PC-3 (cell line): ENCODE measurements at regions not wholly inside any gene's neighbourhood (a gene's known extent, or its start where the extent isn't known, plus 50 kb on each side); places are given as distances from the start of the nearest gene placed in this dataset.

Experiments
- ATAC-seq: fragments of 200-7000 bp; cut with Tn5 transposase; 2 replicates; pipeline ENCODE4 v1.9.1; 2020; ENCODE audit warnings: mild to moderate bottlenecking, moderate library complexity
- BruUV-seq: library from RNA; stranded (reverse); fragments of 400-500 nt; replicated peaks from 2 replicates; lab custom pipeline; 2021; lab: Mats Ljungman, UMichigan
- CTCF ChIA-PET: fragments of 300-600 bp; sonication (Branson Sonifier 250); formaldehyde crosslinking; loops from one replicate; lab custom pipeline; 2022; ENCODE audit warnings: antibody characterized with exemption; lab: Charles Lee
- POLR2A ChIA-PET: fragments of 300-600 bp; sonication (Branson Sonifier 250); formaldehyde crosslinking; loops from one replicate; lab custom pipeline; 2022; ENCODE audit warnings: antibody characterized with exemption; ENCODE audit not compliant: unreplicated experiment; lab: Charles Lee
- DNase-seq: peaks from one replicate; pipeline ENCODE4 v3.0.0-alpha.2; 2015
- H2AFZ ChIP-seq: fragments of 300-600 bp; sonication (generic); 2 replicates; pipeline ENCODE4 v1.6.0; 2016; ENCODE audit warnings: antibody characterized with exemption, low read length
- H3F3A ChIP-seq: fragments of 300-600 bp; sonication (generic); one replicate; pipeline ENCODE4 v1.6.0; 2017; ENCODE audit warnings: antibody characterized with exemption, low read length, control low read depth, mild to moderate bottlenecking; ENCODE audit not compliant: unreplicated experiment
- H3K27ac ChIP-seq: fragments of 300-600 bp; sonication (generic); 2 replicates; pipeline ENCODE4 v1.5.1; 2016; ENCODE audit warnings: mild to moderate bottlenecking, low read length
- H3K27me3 ChIP-seq: fragments of 300-600 bp; sonication (generic); 2 replicates; pipeline ENCODE4 v1.6.1; 2016; ENCODE audit warnings: low read length, mixed read lengths
- H3K36me3 ChIP-seq: fragments of 300-600 bp; sonication (generic); 2 replicates; pipeline ENCODE4 v1.6.1; 2016; ENCODE audit warnings: low read depth, mixed run types, low read length, mixed read lengths
- H3K4me1 ChIP-seq: fragments of 300-600 bp; sonication (generic); 2 replicates; pipeline ENCODE4 v1.5.1; 2016; ENCODE audit warnings: low read length; ENCODE audit not compliant: insufficient read depth
- H3K4me2 ChIP-seq: fragments of 300-600 bp; sonication (generic); 2 replicates; pipeline ENCODE4 v1.6.0; 2016; ENCODE audit warnings: low read length
- H3K4me3 ChIP-seq: fragments of 300-600 bp; sonication (generic); 2 replicates; pipeline ENCODE4 v1.5.1; 2016; ENCODE audit warnings: mild to moderate bottlenecking, low read length, mixed read lengths
- H3K79me2 ChIP-seq: fragments of 300-600 bp; sonication (generic); 2 replicates; pipeline ENCODE4 v1.6.1; 2017; ENCODE audit warnings: low read length, mixed read lengths
- H3K9ac ChIP-seq: fragments of 300-600 bp; sonication (generic); 2 replicates; pipeline ENCODE4 v1.6.0; 2016; ENCODE audit warnings: mild to moderate bottlenecking, low read length
- H3K9me2 ChIP-seq: fragments of 300-600 bp; sonication (generic); replicated peaks from 2 replicates; pipeline ENCODE4 v1.6.1; 2016; ENCODE audit warnings: mixed run types, low read length, mixed read lengths
- H3K9me3 ChIP-seq: fragments of 300-600 bp; sonication (generic); 2 replicates; pipeline ENCODE4 v1.6.1; 2016; ENCODE audit warnings: low read length, mixed read lengths
- H4K20me1 ChIP-seq: fragments of 300-600 bp; sonication (generic); 2 replicates; pipeline ENCODE4 v1.6.1; 2016; ENCODE audit warnings: low read length, mixed read lengths
- EZH2 ChIP-seq: fragments of 300-600 bp; sonication (generic); IDR thresholded peaks from one replicate; pipeline ENCODE4 v1.6.1; 2017; ENCODE audit warnings: antibody characterized with exemption, mild to moderate bottlenecking, low read length; ENCODE audit not compliant: unreplicated experiment
- EZH2phosphoT487 ChIP-seq: fragments of 300-600 bp; sonication (generic); IDR thresholded peaks from 2 replicates; pipeline ENCODE4 v1.6.1; 2018; ENCODE audit warnings: mild to moderate bottlenecking, antibody characterized with exemption, low read length, borderline replicate concordance
- intact Hi-C: fragments of 100-400 bp; cut with micrococcal nuclease; formaldehyde crosslinking; loops from 2 replicates; pipeline ENCODE4 v1.9.0; 2023
- TF ChIP-seq, protein P1 (sequence below): fragments of 300-600 bp; sonication (generic); conservative IDR thresholded peaks from 2 replicates; pipeline ENCODE4 v1.5.1; 2017; ENCODE audit warnings: antibody characterized with exemption, low read depth, mild to moderate bottlenecking, low read length

DNA sequence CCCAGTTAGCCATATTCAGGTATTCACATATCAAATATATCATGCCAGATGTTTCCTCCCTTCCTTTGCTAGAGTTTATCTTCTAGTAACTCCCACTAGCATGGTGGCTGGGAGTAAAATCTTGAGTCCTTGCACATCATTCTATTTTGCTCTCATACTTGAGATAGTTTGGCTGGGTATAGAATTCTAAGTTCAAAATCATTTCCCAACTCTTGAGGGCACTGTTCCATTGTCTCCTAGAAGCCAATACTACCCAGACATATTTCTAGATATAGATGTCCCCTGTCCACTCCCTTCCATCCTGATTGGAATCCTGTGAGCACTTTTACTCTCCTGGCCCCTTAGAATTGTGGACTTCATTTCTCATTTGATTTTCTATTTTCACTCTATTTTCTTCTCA, 104.7 kb downstream of the ZFP64 start:
- BruUV-seq: no TSS peak

DNA sequence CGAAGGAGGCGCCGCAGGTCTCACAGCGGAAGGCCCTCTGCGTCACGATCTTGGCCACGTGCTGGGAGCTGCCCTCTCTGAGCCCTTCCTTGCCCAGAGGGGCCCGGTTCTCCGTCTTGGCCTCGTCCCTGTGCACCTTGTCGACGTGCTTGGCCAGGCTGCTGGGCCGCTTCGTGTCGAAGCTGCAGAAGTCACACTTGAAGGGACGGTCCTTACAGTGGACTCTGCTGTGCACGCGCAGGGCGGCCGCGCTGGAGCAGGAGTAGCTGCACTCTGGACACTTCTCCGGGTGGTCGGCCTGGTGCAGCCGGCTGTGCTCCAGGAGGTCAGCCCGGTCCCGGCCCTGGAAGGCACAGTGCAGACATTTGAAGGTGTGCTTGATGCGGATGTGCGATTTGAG, 106.9 kb downstream of the ZFP64 start:
- H2AFZ ChIP-seq: no peak overlapping the region
- no TSS peak for BruUV-seq
- no peak overlapping the region for H3K4me2 ChIP-seq
- H3K9ac ChIP-seq: no peak overlapping the region
- no peaks in the 10 kb centered on the region for H3F3A ChIP-seq
- ChIA-PET CTCF (interaction anchor here (0.6 kb wide), 1 partner anchor 69 kb away, joined by 3 read pairs; no protein-coding TSS in a partner anchor), POLR2A (no interaction called here)
- no peaks in the 10 kb centered on the region for H3K27me3 ChIP-seq
- H3K79me2 ChIP-seq: no peaks in the 10 kb centered on the region
- DNase-seq (no peak), ATAC-seq (no peak)
- TF ChIP-seq, protein P1, sequence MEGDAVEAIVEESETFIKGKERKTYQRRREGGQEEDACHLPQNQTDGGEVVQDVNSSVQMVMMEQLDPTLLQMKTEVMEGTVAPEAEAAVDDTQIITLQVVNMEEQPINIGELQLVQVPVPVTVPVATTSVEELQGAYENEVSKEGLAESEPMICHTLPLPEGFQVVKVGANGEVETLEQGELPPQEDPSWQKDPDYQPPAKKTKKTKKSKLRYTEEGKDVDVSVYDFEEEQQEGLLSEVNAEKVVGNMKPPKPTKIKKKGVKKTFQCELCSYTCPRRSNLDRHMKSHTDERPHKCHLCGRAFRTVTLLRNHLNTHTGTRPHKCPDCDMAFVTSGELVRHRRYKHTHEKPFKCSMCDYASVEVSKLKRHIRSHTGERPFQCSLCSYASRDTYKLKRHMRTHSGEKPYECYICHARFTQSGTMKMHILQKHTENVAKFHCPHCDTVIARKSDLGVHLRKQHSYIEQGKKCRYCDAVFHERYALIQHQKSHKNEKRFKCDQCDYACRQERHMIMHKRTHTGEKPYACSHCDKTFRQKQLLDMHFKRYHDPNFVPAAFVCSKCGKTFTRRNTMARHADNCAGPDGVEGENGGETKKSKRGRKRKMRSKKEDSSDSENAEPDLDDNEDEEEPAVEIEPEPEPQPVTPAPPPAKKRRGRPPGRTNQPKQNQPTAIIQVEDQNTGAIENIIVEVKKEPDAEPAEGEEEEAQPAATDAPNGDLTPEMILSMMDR: no peak
- TF ChIP-seq EZH2phosphoT487: no peak
- no peak for TF ChIP-seq EZH2
- peaks cover 17% of the 10 kb centered on the region for H3K9me3 ChIP-seq
- intact Hi-C loops: no loop called here
- peaks cover 21% of the 10 kb centered on the region for H3K36me3 ChIP-seq
- H3K27ac ChIP-seq: no peak overlapping the region
- peaks cover 16% of the 10 kb centered on the region for H3K4me1 ChIP-seq
- H3K4me3 ChIP-seq: no peak overlapping the region
- no peaks in the 10 kb centered on the region for H4K20me1 ChIP-seq
- no peaks in the 10 kb centered on the region for H3K9me2 ChIP-seq

More for the DNA sequence above, 104.7 kb downstream of the ZFP64 start:
- H3K4me2 ChIP-seq: no peak overlapping the region
- ATAC-seq (no peak), DNase-seq (no peak)
- peaks cover 21% of the 10 kb centered on the region for H3K36me3 ChIP-seq
- TF ChIP-seq EZH2phosphoT487 (no peak), EZH2 (no peak)
- TF ChIP-seq, protein P1: no peak
- H3K9me3 ChIP-seq: peaks cover 17% of the 10 kb centered on the region
- H3K4me3 ChIP-seq: no peak overlapping the region
- H3K27me3 ChIP-seq: no peaks in the 10 kb centered on the region
- no peaks in the 10 kb centered on the region for H3F3A ChIP-seq
- H3K9ac ChIP-seq: no peak overlapping the region
- no peak overlapping the region for H3K27ac ChIP-seq
- H3K9me2 ChIP-seq: no peaks in the 10 kb centered on the region
- no peaks in the 10 kb centered on the region for H4K20me1 ChIP-seq
- intact Hi-C loops: no loop called here
- ChIA-PET POLR2A (no interaction called here), CTCF (no interaction called here)
- H3K79me2 ChIP-seq: no peaks in the 10 kb centered on the region
- no peak overlapping the region for H2AFZ ChIP-seq
- H3K4me1 ChIP-seq: peaks cover 16% of the 10 kb centered on the region

- H3K9me3 ChIP-seq: peaks cover 17% of the 10 kb centered on the region
- no peak overlapping the region for H3K27ac ChIP-seq
- no TSS peak for BruUV-seq
- no peaks in the 10 kb centered on the region for H3K79me2 ChIP-seq
- ChIA-PET CTCF (interaction anchor here (0.5 to 1.1 kb wide), 5 partner anchors 95 to 1097 kb away, joined by 3 read pairs; no protein-coding TSS in a partner anchor), POLR2A (interaction anchor here (0.6 kb wide), 1 partner anchor 341 kb away, joined by 3 read pairs; no protein-coding TSS in a partner anchor)
- no peak overlapping the region for H3K4me2 ChIP-seq
- H3K4me3 ChIP-seq: no peak overlapping the region
- no peaks in the 10 kb centered on the region for H3F3A ChIP-seq
- no peak overlapping the region for H3K9ac ChIP-seq
- no peaks in the 10 kb centered on the region for H3K9me2 ChIP-seq
- no peak overlapping the region for H2AFZ ChIP-seq
- H3K4me1 ChIP-seq: peaks cover 16% of the 10 kb centered on the region
- H4K20me1 ChIP-seq: no peaks in the 10 kb centered on the region
- H3K36me3 ChIP-seq: peaks cover 21% of the 10 kb centered on the region
- intact Hi-C loops: loop anchor here (1.0 to 2.0 kb wide), 3 partner anchors 283 to 711 kb away; no protein-coding TSS in a partner anchor
- no peak for TF ChIP-seq EZH2
- TF ChIP-seq, protein P1: peak; percentile 99
- ATAC-seq: peak; percentile 90
- no peaks in the 10 kb centered on the region for H3K27me3 ChIP-seq
- peak; percentile 92 for DNase-seq
Observed at GRCh38 chr20:52083627-52084232, 107.8 kb downstream of the ZFP64 start.
